ENCODE measurements at regions not wholly inside any gene's neighbourhood (a gene's known extent, or its start where the extent isn't known, plus 50 kb on each side); places are given as distances from the start of the nearest gene placed in this dataset.

DNA sequence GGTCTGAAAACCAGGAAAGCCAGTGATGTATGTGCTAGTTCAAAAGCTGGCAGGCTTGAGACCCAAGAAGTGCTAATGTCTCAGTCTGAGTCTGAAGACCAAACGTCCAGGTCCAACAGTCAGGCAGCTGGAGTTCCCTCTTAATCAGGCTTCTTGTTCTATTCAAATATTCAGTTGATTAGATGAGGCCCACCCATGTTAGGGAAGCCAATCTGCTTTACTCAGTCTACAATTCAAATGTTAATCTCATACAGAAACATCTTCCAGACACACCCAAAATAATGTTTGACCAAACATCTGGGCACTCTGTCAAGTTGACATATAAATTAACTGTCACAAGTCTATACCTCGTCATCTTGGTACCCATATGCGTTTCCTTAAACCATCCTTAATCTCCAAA is 72.4 kb upstream of the IL2 start:
- Histone ChIP-seq H3K27me3 (replicated peaks; ENCODE audit: control insufficient read depth, insufficient read depth, low read length) (no peaks in the 10 kb centered on the region; the same call in 1 of the 2 replicates), H3K36me3 (ENCODE audit: control insufficient read depth, insufficient read depth, low read length) (no peaks in the 10 kb centered on the region), H3K4me3 (replicated peaks; ENCODE audit: low read depth, low read length) (no peak overlapping the region)
- TF ChIP-seq, protein P1, sequence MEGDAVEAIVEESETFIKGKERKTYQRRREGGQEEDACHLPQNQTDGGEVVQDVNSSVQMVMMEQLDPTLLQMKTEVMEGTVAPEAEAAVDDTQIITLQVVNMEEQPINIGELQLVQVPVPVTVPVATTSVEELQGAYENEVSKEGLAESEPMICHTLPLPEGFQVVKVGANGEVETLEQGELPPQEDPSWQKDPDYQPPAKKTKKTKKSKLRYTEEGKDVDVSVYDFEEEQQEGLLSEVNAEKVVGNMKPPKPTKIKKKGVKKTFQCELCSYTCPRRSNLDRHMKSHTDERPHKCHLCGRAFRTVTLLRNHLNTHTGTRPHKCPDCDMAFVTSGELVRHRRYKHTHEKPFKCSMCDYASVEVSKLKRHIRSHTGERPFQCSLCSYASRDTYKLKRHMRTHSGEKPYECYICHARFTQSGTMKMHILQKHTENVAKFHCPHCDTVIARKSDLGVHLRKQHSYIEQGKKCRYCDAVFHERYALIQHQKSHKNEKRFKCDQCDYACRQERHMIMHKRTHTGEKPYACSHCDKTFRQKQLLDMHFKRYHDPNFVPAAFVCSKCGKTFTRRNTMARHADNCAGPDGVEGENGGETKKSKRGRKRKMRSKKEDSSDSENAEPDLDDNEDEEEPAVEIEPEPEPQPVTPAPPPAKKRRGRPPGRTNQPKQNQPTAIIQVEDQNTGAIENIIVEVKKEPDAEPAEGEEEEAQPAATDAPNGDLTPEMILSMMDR (IDR thresholded peaks at IDR 0.05; ENCODE audit: insufficient read depth, low read length, poor library complexity, severe bottlenecking), result no peak
- DNase-seq (ENCODE audit: extremely low read depth, insufficient read length), result no peak

DNA sequence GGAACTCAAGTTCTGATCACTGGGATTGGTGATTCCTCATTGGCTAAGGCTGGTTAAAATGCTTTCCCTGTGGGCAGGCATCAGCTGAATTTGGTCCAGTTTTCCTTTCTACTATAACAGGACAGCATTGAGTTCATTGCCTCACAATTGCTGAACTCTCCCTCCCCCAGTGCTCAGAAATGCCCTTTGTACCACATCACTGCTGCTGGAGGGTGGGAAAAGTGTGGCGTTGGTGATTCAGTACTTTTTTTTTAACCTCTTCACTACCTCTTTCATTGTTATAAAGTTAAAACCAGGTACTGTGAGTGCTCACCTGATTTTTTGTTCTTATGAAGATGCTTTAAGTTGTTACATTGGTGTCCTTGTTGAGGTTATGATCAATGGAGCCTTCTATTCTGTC is 69.3 kb upstream of the IL2 start:
- Histone ChIP-seq H3K4me3 (replicated peaks; ENCODE audit: low read depth, low read length) (no peak overlapping the region), H3K27me3 (replicated peaks; ENCODE audit: control insufficient read depth, insufficient read depth, low read length) (no peaks in the 10 kb centered on the region; the same call in 1 of the 2 replicates), H3K36me3 (ENCODE audit: control insufficient read depth, insufficient read depth, low read length) (no peaks in the 10 kb centered on the region)
- TF ChIP-seq, protein P1 (IDR thresholded peaks at IDR 0.05; ENCODE audit: insufficient read depth, low read length, poor library complexity, severe bottlenecking), result no peak
- no peak for DNase-seq (ENCODE audit: extremely low read depth, insufficient read length)

GRCh38 chr4:122524176-122524575 is 67.7 kb upstream of the IL2 start:
- Histone ChIP-seq H3K36me3 (ENCODE audit: control insufficient read depth, insufficient read depth, low read length) (no peaks in the 10 kb centered on the region), H3K4me3 (replicated peaks; ENCODE audit: low read depth, low read length) (no peak overlapping the region), H3K27me3 (replicated peaks; ENCODE audit: control insufficient read depth, insufficient read depth, low read length) (no peaks in the 10 kb centered on the region; the same call in 1 of the 2 replicates)
- TF ChIP-seq, protein P1 (IDR thresholded peaks at IDR 0.05; ENCODE audit: insufficient read depth, low read length, poor library complexity, severe bottlenecking), result no peak
- DNase-seq (ENCODE audit: extremely low read depth, insufficient read length), result no peak

- Histone ChIP-seq H3K4me3 (replicated peaks; ENCODE audit: low read depth, low read length) (no peak overlapping the region), H3K27me3 (replicated peaks; ENCODE audit: control insufficient read depth, insufficient read depth, low read length) (no peaks in the 10 kb centered on the region; the same call in 1 of the 2 replicates), H3K36me3 (ENCODE audit: control insufficient read depth, insufficient read depth, low read length) (no peaks in the 10 kb centered on the region)
- TF ChIP-seq, protein P1 (IDR thresholded peaks at IDR 0.05; ENCODE audit: insufficient read depth, low read length, poor library complexity, severe bottlenecking), result no peak
- DNase-seq (ENCODE audit: extremely low read depth, insufficient read length), result no peak
These were observed 66.4 kb upstream of the IL2 start for GRCh38 chr4:122522944-122523343.

DNA sequence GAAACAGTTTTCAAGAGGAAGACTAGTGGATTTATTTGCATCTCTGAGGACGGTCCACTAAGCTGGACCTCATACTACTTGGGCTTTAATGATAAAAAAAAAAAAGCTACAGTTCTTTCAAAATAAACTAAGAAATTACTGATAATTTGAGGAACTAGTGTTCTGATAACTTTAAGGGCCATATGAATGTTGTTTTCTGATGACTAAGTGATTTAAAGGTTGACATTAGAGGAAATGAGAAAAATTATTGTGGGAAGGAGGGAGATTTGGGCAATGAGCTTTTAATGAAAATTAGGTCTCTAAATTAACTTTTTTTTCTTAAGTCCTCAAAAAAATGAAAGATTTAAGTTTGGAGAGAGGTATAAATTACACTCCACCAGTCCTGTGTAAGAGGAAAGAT is 60.8 kb upstream of the IL2 start:
- Histone ChIP-seq H3K27me3 (replicated peaks; ENCODE audit: control insufficient read depth, insufficient read depth, low read length) (no peaks in the 10 kb centered on the region), H3K4me3 (replicated peaks; ENCODE audit: low read depth, low read length) (no peak overlapping the region), H3K36me3 (ENCODE audit: control insufficient read depth, insufficient read depth, low read length) (no peaks in the 10 kb centered on the region)
- TF ChIP-seq, protein P1 (IDR thresholded peaks at IDR 0.05; ENCODE audit: insufficient read depth, low read length, poor library complexity, severe bottlenecking), result no peak
- DNase-seq (ENCODE audit: extremely low read depth, insufficient read length), result no peak

DNA sequence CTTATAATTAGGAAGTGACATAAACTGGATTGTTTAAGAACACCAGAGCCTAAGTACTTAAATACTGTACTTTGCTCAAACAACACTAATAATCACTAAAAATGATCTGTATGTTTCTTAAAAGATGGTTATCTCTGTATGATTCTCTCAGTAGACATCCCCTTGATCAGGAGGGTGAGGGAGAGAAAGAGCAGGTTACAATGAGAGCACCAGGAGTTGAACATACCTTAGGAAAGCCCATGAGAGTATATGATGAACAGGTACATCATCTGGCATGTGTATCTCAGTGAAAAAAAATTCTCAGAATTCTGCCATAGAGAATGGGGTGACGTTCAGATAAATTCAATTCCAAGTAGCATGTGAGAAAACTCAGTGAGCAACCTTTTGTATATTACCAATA is 59.9 kb upstream of the IL2 start:
- TF ChIP-seq, protein P1 (IDR thresholded peaks at IDR 0.05; ENCODE audit: insufficient read depth, low read length, poor library complexity, severe bottlenecking), result no peak
- no peaks in the 10 kb centered on the region for H3K27me3 ChIP-seq (replicated peaks; ENCODE audit: control insufficient read depth, insufficient read depth, low read length)
- DNase-seq (ENCODE audit: extremely low read depth, insufficient read length), result no peak
- H3K4me3 ChIP-seq (replicated peaks; ENCODE audit: low read depth, low read length), result no peak overlapping the region
- no peaks in the 10 kb centered on the region for H3K36me3 ChIP-seq (ENCODE audit: control insufficient read depth, insufficient read depth, low read length)

Data from GM06990 (cell line).